Stimulated activated memory B cell treated with anti-CD40 and anti-IgM and Interleukin-4, amounts not matched to agents 10 μg/mL and 1 μg/mL and 100 μg/mL, for 72 hours (primary cell): ENCODE measurements at regions not wholly inside any gene's neighbourhood (a gene's known extent, or its start where the extent isn't known, plus 50 kb on each side); places are given as distances from the start of the nearest gene placed in this dataset.

Experiments
- ATAC-seq: fragments of 150-1000 bp; cut with Tn5 transposase; 2 replicates; pipeline ENCODE4 v1.10.0; 2021
- H3K27ac Mint-ChIP-seq: one replicate; pipeline ENCODE4 v1.8.0; 2022; ENCODE audit warnings: mild to moderate bottlenecking, mixed read lengths
- H3K27me3 Mint-ChIP-seq: one replicate; pipeline ENCODE4 v1.8.0; 2022; ENCODE audit warnings: mixed read lengths
- H3K36me3 Mint-ChIP-seq: one replicate; pipeline ENCODE4 v1.8.0; 2022; ENCODE audit warnings: mixed read lengths
- H3K4me1 Mint-ChIP-seq: one replicate; pipeline ENCODE4 v1.8.0; 2022; ENCODE audit warnings: mixed read lengths
- H3K4me3 Mint-ChIP-seq: one replicate; pipeline ENCODE4 v1.8.0; 2022; ENCODE audit warnings: mild to moderate bottlenecking, moderate library complexity, mixed read lengths
- H3K9me3 Mint-ChIP-seq: one replicate; pipeline ENCODE4 v1.8.0; 2022; ENCODE audit warnings: mixed read lengths

GRCh38 chr18:75554644-75555185, 127.2 kb upstream of the SMIM21 start:
- ATAC-seq: no peak
- no peaks in the 10 kb centered on the region for H3K9me3 Mint-ChIP-seq
- H3K36me3 Mint-ChIP-seq: no peaks in the 10 kb centered on the region
- H3K4me1 Mint-ChIP-seq: no peaks in the 10 kb centered on the region
- peaks cover 9% of the 10 kb centered on the region for H3K27me3 Mint-ChIP-seq
- no peak overlapping the region for H3K4me3 Mint-ChIP-seq
- H3K27ac Mint-ChIP-seq: no peak overlapping the region

GRCh38 chr18:75554176-75554575, 126.7 kb upstream of the SMIM21 start:
- no peak overlapping the region for H3K4me3 Mint-ChIP-seq
- H3K4me1 Mint-ChIP-seq: no peaks in the 10 kb centered on the region
- peaks cover 15% of the 10 kb centered on the region for H3K27me3 Mint-ChIP-seq
- ATAC-seq: no peak
- no peaks in the 10 kb centered on the region for H3K9me3 Mint-ChIP-seq
- H3K36me3 Mint-ChIP-seq: no peaks in the 10 kb centered on the region
- H3K27ac Mint-ChIP-seq: no peak overlapping the region

GRCh38 chr18:75553021-75553420, 125.5 kb upstream of the SMIM21 start:
- no peak overlapping the region for H3K4me3 Mint-ChIP-seq

GRCh38 chr18:75551071-75551470, 123.6 kb upstream of the SMIM21 start:
- no peak for ATAC-seq
- H3K36me3 Mint-ChIP-seq: no peaks in the 10 kb centered on the region
- no peaks in the 10 kb centered on the region for H3K4me1 Mint-ChIP-seq
- peaks cover 8% of the 10 kb centered on the region for H3K9me3 Mint-ChIP-seq
- no peak overlapping the region for H3K4me3 Mint-ChIP-seq
- no peak overlapping the region for H3K27ac Mint-ChIP-seq
- H3K27me3 Mint-ChIP-seq: peaks cover 15% of the 10 kb centered on the region

More at GRCh38 chr18:75553021-75553420, 125.5 kb upstream of the SMIM21 start:
- Mint-ChIP-seq H3K27ac (no peak overlapping the region), H3K4me1 (no peaks in the 10 kb centered on the region), H3K36me3 (no peaks in the 10 kb centered on the region), H3K9me3 (peaks cover 3% of the 10 kb centered on the region), H3K27me3 (peaks cover 15% of the 10 kb centered on the region)
- no peak for ATAC-seq

- no peak for ATAC-seq
- no peak overlapping the region for H3K4me3 Mint-ChIP-seq
These were observed 120.9 kb upstream of the SMIM21 start for GRCh38 chr18:75548353-75548905.

GRCh38 chr18:75546964-75547363, 119.5 kb upstream of the SMIM21 start:
- Mint-ChIP-seq H3K27ac (no peak overlapping the region), H3K9me3 (peaks cover 8% of the 10 kb centered on the region), H3K4me3 (no peak overlapping the region), H3K36me3 (no peaks in the 10 kb centered on the region), H3K27me3 (peaks cover 15% of the 10 kb centered on the region), H3K4me1 (no peaks in the 10 kb centered on the region)
- no peak for ATAC-seq

More at GRCh38 chr18:75548353-75548905, 120.9 kb upstream of the SMIM21 start:
- peaks cover 8% of the 10 kb centered on the region for H3K9me3 Mint-ChIP-seq
- H3K36me3 Mint-ChIP-seq: no peaks in the 10 kb centered on the region
- H3K27ac Mint-ChIP-seq: no peak overlapping the region
- no peaks in the 10 kb centered on the region for H3K4me1 Mint-ChIP-seq
- H3K27me3 Mint-ChIP-seq: peaks cover 15% of the 10 kb centered on the region

- Mint-ChIP-seq H3K27me3 (peaks cover 12% of the 10 kb centered on the region), H3K36me3 (no peaks in the 10 kb centered on the region), H3K9me3 (peaks cover 8% of the 10 kb centered on the region), H3K4me3 (no peak overlapping the region), H3K4me1 (no peaks in the 10 kb centered on the region), H3K27ac (no peak overlapping the region)
- ATAC-seq: no peak
These were observed 117.7 kb upstream of the SMIM21 start for GRCh38 chr18:75545189-75545588.

GRCh38 chr18:75544496-75544895, 117.0 kb upstream of the SMIM21 start:
- no peaks in the 10 kb centered on the region for H3K4me1 Mint-ChIP-seq
- no peak overlapping the region for H3K27ac Mint-ChIP-seq
- no peaks in the 10 kb centered on the region for H3K36me3 Mint-ChIP-seq
- no peak overlapping the region for H3K4me3 Mint-ChIP-seq
- H3K27me3 Mint-ChIP-seq: peaks cover 12% of the 10 kb centered on the region
- H3K9me3 Mint-ChIP-seq: peaks cover 8% of the 10 kb centered on the region
- ATAC-seq: no peak

GRCh38 chr18:75544051-75544481, 116.6 kb upstream of the SMIM21 start:
- H3K27me3 Mint-ChIP-seq: peaks cover 12% of the 10 kb centered on the region

GRCh38 chr18:75538727-75539126, 111.2 kb upstream of the SMIM21 start:
- Mint-ChIP-seq H3K27me3 (peaks cover 17% of the 10 kb centered on the region), H3K36me3 (no peaks in the 10 kb centered on the region), H3K4me3 (no peak overlapping the region), H3K9me3 (no peaks in the 10 kb centered on the region), H3K4me1 (no peaks in the 10 kb centered on the region), H3K27ac (no peak overlapping the region)
- ATAC-seq: no peak

More at GRCh38 chr18:75544051-75544481, 116.6 kb upstream of the SMIM21 start:
- no peak overlapping the region for H3K4me3 Mint-ChIP-seq
- no peaks in the 10 kb centered on the region for H3K4me1 Mint-ChIP-seq
- no peak overlapping the region for H3K27ac Mint-ChIP-seq
- no peaks in the 10 kb centered on the region for H3K36me3 Mint-ChIP-seq
- peaks cover 8% of the 10 kb centered on the region for H3K9me3 Mint-ChIP-seq
- no peak for ATAC-seq

- Mint-ChIP-seq H3K4me3 (no peak overlapping the region), H3K36me3 (no peaks in the 10 kb centered on the region), H3K27ac (no peak overlapping the region), H3K9me3 (no peaks in the 10 kb centered on the region), H3K27me3 (peaks cover 4% of the 10 kb centered on the region), H3K4me1 (no peaks in the 10 kb centered on the region)
- ATAC-seq: no peak
These were observed 106.4 kb upstream of the SMIM21 start for GRCh38 chr18:75533950-75534349.

GRCh38 chr18:75533209-75533608, 105.7 kb upstream of the SMIM21 start:
- Mint-ChIP-seq H3K4me1 (no peaks in the 10 kb centered on the region), H3K9me3 (no peaks in the 10 kb centered on the region), H3K36me3 (no peaks in the 10 kb centered on the region), H3K4me3 (no peak overlapping the region), H3K27ac (no peak overlapping the region), H3K27me3 (no peaks in the 10 kb centered on the region)
- ATAC-seq: no peak

GRCh38 chr18:75531851-75532459, 104.5 kb upstream of the SMIM21 start:
- Mint-ChIP-seq H3K27me3 (no peaks in the 10 kb centered on the region), H3K9me3 (no peaks in the 10 kb centered on the region), H3K36me3 (no peaks in the 10 kb centered on the region), H3K27ac (no peak overlapping the region), H3K4me1 (no peaks in the 10 kb centered on the region), H3K4me3 (no peak overlapping the region)
- ATAC-seq: no peak

GRCh38 chr18:75531212-75531850, 103.8 kb upstream of the SMIM21 start:
- ATAC-seq: no peak
- Mint-ChIP-seq H3K27ac (no peak overlapping the region), H3K27me3 (peaks cover 1% of the 10 kb centered on the region), H3K9me3 (no peaks in the 10 kb centered on the region), H3K4me1 (no peaks in the 10 kb centered on the region), H3K36me3 (no peaks in the 10 kb centered on the region), H3K4me3 (no peak overlapping the region)

GRCh38 chr18:75530566-75531211, 103.2 kb upstream of the SMIM21 start:
- Mint-ChIP-seq H3K9me3 (no peaks in the 10 kb centered on the region), H3K4me1 (no peaks in the 10 kb centered on the region), H3K4me3 (no peak overlapping the region), H3K27me3 (peaks cover 8% of the 10 kb centered on the region), H3K36me3 (no peaks in the 10 kb centered on the region), H3K27ac (no peak overlapping the region)
- ATAC-seq: no peak
